GM12878 (cell line): ENCODE measurements at regions not wholly inside any gene's neighbourhood (a gene's known extent, or its start where the extent isn't known, plus 50 kb on each side); places are given as distances from the start of the nearest gene placed in this dataset.

Experiments used
- ATAC-seq: fragments of 200-7000 bp; cut with Tn5 transposase; 3 replicates; pipeline ENCODE4 v1.9.1; 2020; ENCODE audit warnings: mild to moderate bottlenecking, moderate library complexity
- BruUV-seq: library from RNA; stranded (reverse); fragments of 400-500 nt; replicated peaks from 2 replicates; lab custom pipeline; 2021; lab: Mats Ljungman, UMichigan
- CTCF ChIA-PET: fragments of 300-600 bp; sonication (Branson Sonifier 250); formaldehyde crosslinking; extraction: SDS; loops from one replicate; lab custom pipeline; 2021; ENCODE audit warnings: inconsistent platforms; lab: Yijun Ruan, JAX
- POLR2A ChIA-PET: fragments of 350-600 bp; formaldehyde crosslinking; extraction: SDS; loops from one replicate; lab custom pipeline; 2021; ENCODE audit warnings: inconsistent platforms; lab: Charles Lee
- RAD21 ChIA-PET: fragments of 300-600 bp; sonication (Branson Sonifier 250); formaldehyde crosslinking; loops from one replicate; lab custom pipeline; 2023; ENCODE audit warnings: antibody characterized with exemption; ENCODE audit not compliant: unreplicated experiment; lab: Charles Lee
- SMC1A ChIA-PET: fragments of 300-600 bp; sonication (Branson Sonifier 250); formaldehyde crosslinking; loops from one replicate; lab custom pipeline; 2023; ENCODE audit not compliant: unreplicated experiment, uncharacterized antibody; lab: Charles Lee
- DNase-seq: peaks from one replicate; pipeline ENCODE4 v3.0.0-alpha.2; 2011; ENCODE audit warnings: low read depth, low spot score
- FAIRE-seq: peaks from 3 replicates; lab custom pipeline; 2011; peaks lifted over from hg19 to GRCh38; lab: Jason Lieb, UNC
- H2AFZ ChIP-seq: 2 replicates; pipeline ENCODE4 v1.6.0; 2011; ENCODE audit warnings: low read depth, low read length, control low read depth; ENCODE audit not compliant: control insufficient read depth
- H3K27ac ChIP-seq: 2 replicates; pipeline ENCODE4 v1.5.1; 2011; ENCODE audit warnings: control low read depth; ENCODE audit not compliant: control insufficient read depth, insufficient read depth
- H3K27me3 ChIP-seq, 2 experiments: replicated peaks in 1 of 2; 2 replicates each; pipeline versions ENCODE4 v1.6.0 to v1.6.1; 2011; ENCODE audit warnings: low read length in 1 of 2; ENCODE audit not compliant: control insufficient read depth in 2 of 2, insufficient read depth in 2 of 2
- H3K36me3 ChIP-seq, 2 experiments: 2 replicates each; pipeline ENCODE4 v1.5.1; 2011; ENCODE audit warnings: low read length in 1 of 2; ENCODE audit not compliant: control insufficient read depth in 2 of 2, insufficient read depth in 2 of 2
- H3K4me1 ChIP-seq: 2 replicates; pipeline ENCODE4 v1.6.1; 2011; ENCODE audit warnings: mild to moderate bottlenecking, low read length, moderate library complexity, mixed read lengths; ENCODE audit not compliant: control insufficient read depth, insufficient read depth
- H3K4me2 ChIP-seq: 2 replicates; pipeline ENCODE4 v1.6.0; 2011; ENCODE audit warnings: control low read depth; ENCODE audit not compliant: control insufficient read depth, insufficient read depth
- H3K4me3 ChIP-seq: fragments of 200-600 bp; sonication (generic); 2 replicates; pipeline ENCODE4 v1.5.1; 2016
- H3K79me2 ChIP-seq: 2 replicates; pipeline ENCODE4 v1.6.0; 2011; ENCODE audit warnings: low read length; ENCODE audit not compliant: control insufficient read depth, insufficient read depth
- H3K9ac ChIP-seq: 2 replicates; pipeline ENCODE4 v1.8.0; 2011; ENCODE audit warnings: low read length, control low read depth, mixed read lengths; ENCODE audit not compliant: control insufficient read depth, insufficient read depth
- H3K9me3 ChIP-seq: replicated peaks from 3 replicates; pipeline ENCODE4 v1.5.1; 2011; ENCODE audit warnings: mild to moderate bottlenecking, low read length; ENCODE audit not compliant: control insufficient read depth, insufficient read depth
- H4K20me1 ChIP-seq: 2 replicates; pipeline ENCODE4 v1.6.0; 2011; ENCODE audit not compliant: control insufficient read depth, insufficient read depth
- ATF7 ChIP-seq: fragments of 450-650 bp; IDR thresholded peaks from 2 replicates; pipeline ENCODE4 v1.6.1; 2016; ENCODE audit warnings: low read depth, mild to moderate bottlenecking
- GABPA ChIP-seq: IDR thresholded peaks from 2 replicates; pipeline ENCODE4 v1.6.1; 2014; ENCODE audit warnings: antibody characterized with exemption, low read depth, mild to moderate bottlenecking, inconsistent platforms
- LARP7 ChIP-seq: fragments of 450-650 bp; IDR thresholded peaks from 2 replicates; pipeline ENCODE4 v1.6.1; 2017; ENCODE audit warnings: mild to moderate bottlenecking
- MXI1 ChIP-seq: fragments of 150-350 bp; IDR thresholded peaks from 2 replicates; pipeline ENCODE4 v1.6.1; 2011; ENCODE audit warnings: low read depth, mild to moderate bottlenecking, inconsistent platforms, low read length, improper control_type of control experiment
- POLR2AphosphoS2 ChIP-seq: IDR thresholded peaks from 2 replicates; pipeline ENCODE4 v1.6.1; 2011; ENCODE audit warnings: low read depth, mild to moderate bottlenecking, low read length, improper control_type of control experiment, moderate library complexity
- SMARCA5 ChIP-seq: fragments of 450-650 bp; IDR thresholded peaks from 2 replicates; pipeline ENCODE4 v1.6.1; 2017; ENCODE audit warnings: mild to moderate bottlenecking
- in situ Hi-C: fragments of 300-500 bp; cut with MboI; formaldehyde crosslinking; loops from 9 replicates; pipeline ENCODE4 v1.14.3; 2018; ENCODE audit warnings: mixed read lengths
- intact Hi-C: fragments of 100-400 bp; cut with micrococcal nuclease; formaldehyde crosslinking; loops from one replicate; pipeline ENCODE4 v1.14.2; 2022; ENCODE audit not compliant: unreplicated experiment
- TF ChIP-seq, protein P1 (sequence below): IDR thresholded peaks from 2 replicates; pipeline ENCODE4 v1.6.1; 2012; ENCODE audit warnings: improper control_type of control experiment, low read depth, low read length; ENCODE audit not compliant: insufficient replicate concordance
- TF ChIP-seq, protein P2 (sequence below): IDR thresholded peaks from 2 replicates; pipeline ENCODE4 v1.6.1; 2011; ENCODE audit warnings: mild to moderate bottlenecking, low read depth, low read length, moderate library complexity; ENCODE audit not compliant: insufficient replicate concordance

DNA sequence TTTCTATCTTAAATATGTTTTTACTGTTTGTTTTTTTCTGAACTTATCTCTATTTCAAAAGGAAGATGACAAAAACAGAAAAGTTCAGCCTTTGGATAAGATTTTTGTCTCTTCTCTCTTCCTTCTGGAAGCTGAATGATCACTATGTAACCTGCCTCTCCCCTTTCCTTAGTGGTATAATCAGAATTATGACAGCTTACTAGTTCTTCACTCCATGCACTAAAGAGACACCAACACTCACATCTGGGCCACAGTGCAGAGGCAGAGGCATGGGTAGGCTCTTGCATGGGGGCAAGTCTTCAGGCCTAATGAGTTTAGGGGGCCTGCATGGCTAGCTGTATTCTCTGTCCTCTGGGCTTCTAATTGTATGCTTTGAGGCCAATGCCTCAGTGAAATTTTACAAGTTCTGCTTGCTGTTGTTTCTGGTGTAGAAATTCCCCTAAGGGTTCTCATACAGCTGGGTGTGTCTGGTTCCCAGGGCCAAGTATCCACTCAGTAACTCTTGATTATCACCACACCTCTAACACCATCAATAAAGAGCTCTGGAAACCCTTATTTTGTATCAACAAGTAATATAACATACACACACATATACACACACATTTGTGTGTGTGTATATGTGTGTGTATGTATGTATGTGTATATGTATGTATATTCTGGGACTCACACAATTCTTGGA, 96.8 kb upstream of the POM121L12 start:
- no TSS peak for BruUV-seq
- Histone ChIP-seq H2AFZ (no peak overlapping the region), H3K4me2 (no peak overlapping the region)
- ATAC-seq: no peak
- intact Hi-C loops: no loop called here
- FAIRE-seq: no peak
- RAD21 ChIA-PET: no interaction called here
- TF ChIP-seq LARP7 (no peak), SMARCA5 (no peak), ATF7 (no peak), MXI1 (no peak), POLR2AphosphoS2 (no peak), GABPA (no peak)
- TF ChIP-seq, protein P1, sequence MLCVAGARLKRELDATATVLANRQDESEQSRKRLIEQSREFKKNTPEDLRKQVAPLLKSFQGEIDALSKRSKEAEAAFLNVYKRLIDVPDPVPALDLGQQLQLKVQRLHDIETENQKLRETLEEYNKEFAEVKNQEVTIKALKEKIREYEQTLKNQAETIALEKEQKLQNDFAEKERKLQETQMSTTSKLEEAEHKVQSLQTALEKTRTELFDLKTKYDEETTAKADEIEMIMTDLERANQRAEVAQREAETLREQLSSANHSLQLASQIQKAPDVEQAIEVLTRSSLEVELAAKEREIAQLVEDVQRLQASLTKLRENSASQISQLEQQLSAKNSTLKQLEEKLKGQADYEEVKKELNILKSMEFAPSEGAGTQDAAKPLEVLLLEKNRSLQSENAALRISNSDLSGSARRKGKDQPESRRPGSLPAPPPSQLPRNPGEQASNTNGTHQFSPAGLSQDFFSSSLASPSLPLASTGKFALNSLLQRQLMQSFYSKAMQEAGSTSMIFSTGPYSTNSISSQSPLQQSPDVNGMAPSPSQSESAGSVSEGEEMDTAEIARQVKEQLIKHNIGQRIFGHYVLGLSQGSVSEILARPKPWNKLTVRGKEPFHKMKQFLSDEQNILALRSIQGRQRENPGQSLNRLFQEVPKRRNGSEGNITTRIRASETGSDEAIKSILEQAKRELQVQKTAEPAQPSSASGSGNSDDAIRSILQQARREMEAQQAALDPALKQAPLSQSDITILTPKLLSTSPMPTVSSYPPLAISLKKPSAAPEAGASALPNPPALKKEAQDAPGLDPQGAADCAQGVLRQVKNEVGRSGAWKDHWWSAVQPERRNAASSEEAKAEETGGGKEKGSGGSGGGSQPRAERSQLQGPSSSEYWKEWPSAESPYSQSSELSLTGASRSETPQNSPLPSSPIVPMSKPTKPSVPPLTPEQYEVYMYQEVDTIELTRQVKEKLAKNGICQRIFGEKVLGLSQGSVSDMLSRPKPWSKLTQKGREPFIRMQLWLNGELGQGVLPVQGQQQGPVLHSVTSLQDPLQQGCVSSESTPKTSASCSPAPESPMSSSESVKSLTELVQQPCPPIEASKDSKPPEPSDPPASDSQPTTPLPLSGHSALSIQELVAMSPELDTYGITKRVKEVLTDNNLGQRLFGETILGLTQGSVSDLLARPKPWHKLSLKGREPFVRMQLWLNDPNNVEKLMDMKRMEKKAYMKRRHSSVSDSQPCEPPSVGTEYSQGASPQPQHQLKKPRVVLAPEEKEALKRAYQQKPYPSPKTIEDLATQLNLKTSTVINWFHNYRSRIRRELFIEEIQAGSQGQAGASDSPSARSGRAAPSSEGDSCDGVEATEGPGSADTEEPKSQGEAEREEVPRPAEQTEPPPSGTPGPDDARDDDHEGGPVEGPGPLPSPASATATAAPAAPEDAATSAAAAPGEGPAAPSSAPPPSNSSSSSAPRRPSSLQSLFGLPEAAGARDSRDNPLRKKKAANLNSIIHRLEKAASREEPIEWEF: no peak
- TF ChIP-seq, protein P2, sequence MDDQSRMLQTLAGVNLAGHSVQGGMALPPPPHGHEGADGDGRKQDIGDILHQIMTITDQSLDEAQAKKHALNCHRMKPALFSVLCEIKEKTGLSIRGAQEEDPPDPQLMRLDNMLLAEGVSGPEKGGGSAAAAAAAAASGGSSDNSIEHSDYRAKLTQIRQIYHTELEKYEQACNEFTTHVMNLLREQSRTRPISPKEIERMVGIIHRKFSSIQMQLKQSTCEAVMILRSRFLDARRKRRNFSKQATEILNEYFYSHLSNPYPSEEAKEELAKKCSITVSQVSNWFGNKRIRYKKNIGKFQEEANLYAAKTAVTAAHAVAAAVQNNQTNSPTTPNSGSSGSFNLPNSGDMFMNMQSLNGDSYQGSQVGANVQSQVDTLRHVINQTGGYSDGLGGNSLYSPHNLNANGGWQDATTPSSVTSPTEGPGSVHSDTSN: no peak
- TF ChIP-seq, all 136 proteins: peak for 0
- in situ Hi-C loops: no loop called here
- DNase-seq: no peak
- no peaks in the 10 kb centered on the region for H4K20me1 ChIP-seq
- ChIA-PET CTCF (interaction anchor here (0.5 kb wide), 1 partner anchor 755 kb away, joined by 3 read pairs; no protein-coding TSS in a partner anchor), POLR2A (no interaction called here), SMC1A (no interaction called here)
- H3K4me3 ChIP-seq: no peak overlapping the region
- no peaks in the 10 kb centered on the region for H3K9me3 ChIP-seq
- no peak overlapping the region for H3K9ac ChIP-seq
- no peaks in the 10 kb centered on the region for H3K27me3 ChIP-seq
- no peaks in the 10 kb centered on the region for H3K4me1 ChIP-seq
- no peaks in the 10 kb centered on the region for H3K36me3 ChIP-seq
- no peak overlapping the region for H3K27ac ChIP-seq
- no peaks in the 10 kb centered on the region for H3K79me2 ChIP-seq
